ENCODE measurements at regions not wholly inside any gene's neighbourhood (a gene's known extent, or its start where the extent isn't known, plus 50 kb on each side); places are given as distances from the start of the nearest gene placed in this dataset.

DNA sequence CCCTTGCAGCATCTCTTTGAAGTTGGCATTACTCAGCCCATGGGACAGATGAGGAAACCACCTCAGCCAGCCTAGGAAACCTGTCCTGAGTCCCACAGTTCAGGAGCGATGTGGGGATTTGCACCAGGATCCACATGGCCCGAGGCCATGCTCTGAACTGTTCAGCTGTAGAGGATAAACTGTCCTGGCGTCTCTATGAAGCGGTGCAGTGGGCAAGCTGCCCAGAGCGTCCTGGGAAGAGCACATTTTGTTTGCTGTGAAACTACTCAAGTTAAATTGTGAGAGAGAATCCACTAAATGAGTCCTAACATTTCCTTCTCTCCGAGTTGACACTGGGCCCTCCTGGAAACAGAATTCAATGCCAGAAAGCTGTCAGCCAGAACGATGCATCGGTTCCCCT is 276.6 kb upstream of the TNRC6C start:
- TF ChIP-seq, protein P1, sequence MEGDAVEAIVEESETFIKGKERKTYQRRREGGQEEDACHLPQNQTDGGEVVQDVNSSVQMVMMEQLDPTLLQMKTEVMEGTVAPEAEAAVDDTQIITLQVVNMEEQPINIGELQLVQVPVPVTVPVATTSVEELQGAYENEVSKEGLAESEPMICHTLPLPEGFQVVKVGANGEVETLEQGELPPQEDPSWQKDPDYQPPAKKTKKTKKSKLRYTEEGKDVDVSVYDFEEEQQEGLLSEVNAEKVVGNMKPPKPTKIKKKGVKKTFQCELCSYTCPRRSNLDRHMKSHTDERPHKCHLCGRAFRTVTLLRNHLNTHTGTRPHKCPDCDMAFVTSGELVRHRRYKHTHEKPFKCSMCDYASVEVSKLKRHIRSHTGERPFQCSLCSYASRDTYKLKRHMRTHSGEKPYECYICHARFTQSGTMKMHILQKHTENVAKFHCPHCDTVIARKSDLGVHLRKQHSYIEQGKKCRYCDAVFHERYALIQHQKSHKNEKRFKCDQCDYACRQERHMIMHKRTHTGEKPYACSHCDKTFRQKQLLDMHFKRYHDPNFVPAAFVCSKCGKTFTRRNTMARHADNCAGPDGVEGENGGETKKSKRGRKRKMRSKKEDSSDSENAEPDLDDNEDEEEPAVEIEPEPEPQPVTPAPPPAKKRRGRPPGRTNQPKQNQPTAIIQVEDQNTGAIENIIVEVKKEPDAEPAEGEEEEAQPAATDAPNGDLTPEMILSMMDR (IDR thresholded peaks at IDR 0.05): no peak
- TF ChIP-seq ZFX (IDR thresholded peaks at IDR 0.05; ENCODE audit: borderline replicate concordance): no peak

All from 22Rv1 (cell line).